Breast epithelium (tissue), 4 donors: ENCODE measurements at regions not wholly inside any gene's neighbourhood (a gene's known extent, or its start where the extent isn't known, plus 50 kb on each side); places are given as distances from the start of the nearest gene placed in this dataset.
"Not testable (repeated sequence)": the region's sequence is repeated elsewhere in the genome, so short reads cannot be mapped to it uniquely, and the experiment has no call there.

Experiments
- DNase-seq, 2 donors: peaks; one replicate each; pipeline ENCODE4 v3.0.0-alpha.2; 2019; ENCODE audit warnings: low spot score in 2 of 2
- H3K27ac ChIP-seq, 2 donors: fragments of 200-600 bp; sonication (generic) in 1 of 2; one replicate each; pipeline ENCODE4 v1.5.1; 2016 to 2019; ENCODE audit warnings: mild to moderate bottlenecking in 1 of 2
- H3K27me3 ChIP-seq, 2 donors: fragments of 200-600 bp; sonication (generic) in 1 of 2; one replicate each; pipeline versions ENCODE4 v1.5.1 to v1.6.0; 2017 to 2019; ENCODE audit warnings: control low read depth in 1 of 2, mild to moderate bottlenecking in 1 of 2
- H3K36me3 ChIP-seq: fragments of 200-600 bp; one replicate; pipeline ENCODE4 v1.5.1; 2019
- H3K4me1 ChIP-seq, 2 donors: fragments of 200-600 bp; sonication (generic); one replicate each; pipeline ENCODE4 v1.5.1; 2016 to 2019; ENCODE audit warnings: control low read depth in 1 of 2
- H3K4me3 ChIP-seq, 3 donors: fragments of 200-600 bp; sonication (generic); 1 replicate in 2 of 3; 2 replicates in 1 of 3; pipeline ENCODE4 v1.5.1; 2016 to 2019; ENCODE audit warnings: mild to moderate bottlenecking in 3 of 3, moderate library complexity in 2 of 3
- H3K9me3 ChIP-seq, 2 donors: fragments of 200-600 bp; sonication (generic) in 1 of 2; one replicate each; pipeline ENCODE4 v1.5.1; 2016 to 2019; ENCODE audit warnings: control low read depth in 1 of 2
- POLR2A ChIP-seq: fragments of 450-650 bp; IDR thresholded peaks from one replicate; pipeline ENCODE4 v1.6.1; 2016; ENCODE audit warnings: antibody characterized with exemption, mild to moderate bottlenecking, moderate library complexity
- POLR2AphosphoS5 ChIP-seq, 3 donors: sonication (generic); formaldehyde crosslinking; IDR thresholded peaks; one replicate each; pipeline ENCODE4 v1.6.1; 2017; ENCODE audit warnings: antibody characterized with exemption in 3 of 3
- intact Hi-C: fragments of 100-400 bp; cut with DNase I; formaldehyde crosslinking; loops from one replicate; pipeline ENCODE4 v1.15.1; 2023; ENCODE audit warnings: low total_unique reads
- TF ChIP-seq, protein P1 (sequence below), 3 donors: fragments of 450-650 bp; IDR thresholded peaks; one replicate each; pipeline ENCODE4 v1.5.1; 2016 to 2017; ENCODE audit warnings: antibody characterized with exemption in 3 of 3, mild to moderate bottlenecking in 3 of 3, moderate library complexity in 3 of 3

DNA sequence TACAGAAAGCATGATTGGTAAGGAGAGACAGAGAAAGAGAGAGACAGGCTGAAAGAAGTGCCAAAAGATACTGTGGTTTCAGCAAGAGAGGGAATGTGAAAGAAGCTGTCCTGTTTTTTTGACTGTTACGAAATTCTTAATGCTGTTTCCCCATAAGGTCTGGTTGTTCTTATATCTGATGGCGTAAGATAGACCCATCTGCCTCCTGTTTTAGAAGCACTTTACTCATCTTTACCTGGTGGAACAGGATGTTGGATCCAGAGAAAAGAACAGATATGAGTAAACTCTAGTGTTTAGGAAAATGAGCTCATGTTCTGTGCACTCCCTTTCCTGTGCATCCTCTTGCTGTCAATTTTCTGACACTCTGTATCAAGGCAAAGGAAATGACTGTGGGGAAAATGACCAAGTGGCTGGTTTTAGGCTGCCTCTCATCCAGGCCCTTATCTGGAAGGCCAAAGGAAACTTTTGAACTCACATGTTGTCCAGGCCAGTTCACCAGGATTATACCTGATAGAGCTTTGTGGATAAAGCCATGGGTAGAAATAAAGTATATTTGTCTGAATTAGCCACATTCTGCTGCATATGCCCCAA is 311.7 kb upstream of the HTR2C start:
- intact Hi-C loops, result no loop called here
- H3K4me1 ChIP-seq, result no peaks in the 10 kb centered on the region
- DNase-seq, result no peak
- H3K9me3 ChIP-seq, result peaks cover 0 to 5% of the 10 kb centered on the region in 2 donors
- no peak overlapping the region for H3K27ac ChIP-seq
- H3K27me3 ChIP-seq, result peaks cover 0 to 16% of the 10 kb centered on the region in 2 donors
- TF ChIP-seq POLR2AphosphoS5 (IDR thresholded peaks at IDR 0.05), result no peak
- no peak for TF ChIP-seq POLR2A
- TF ChIP-seq, protein P1, sequence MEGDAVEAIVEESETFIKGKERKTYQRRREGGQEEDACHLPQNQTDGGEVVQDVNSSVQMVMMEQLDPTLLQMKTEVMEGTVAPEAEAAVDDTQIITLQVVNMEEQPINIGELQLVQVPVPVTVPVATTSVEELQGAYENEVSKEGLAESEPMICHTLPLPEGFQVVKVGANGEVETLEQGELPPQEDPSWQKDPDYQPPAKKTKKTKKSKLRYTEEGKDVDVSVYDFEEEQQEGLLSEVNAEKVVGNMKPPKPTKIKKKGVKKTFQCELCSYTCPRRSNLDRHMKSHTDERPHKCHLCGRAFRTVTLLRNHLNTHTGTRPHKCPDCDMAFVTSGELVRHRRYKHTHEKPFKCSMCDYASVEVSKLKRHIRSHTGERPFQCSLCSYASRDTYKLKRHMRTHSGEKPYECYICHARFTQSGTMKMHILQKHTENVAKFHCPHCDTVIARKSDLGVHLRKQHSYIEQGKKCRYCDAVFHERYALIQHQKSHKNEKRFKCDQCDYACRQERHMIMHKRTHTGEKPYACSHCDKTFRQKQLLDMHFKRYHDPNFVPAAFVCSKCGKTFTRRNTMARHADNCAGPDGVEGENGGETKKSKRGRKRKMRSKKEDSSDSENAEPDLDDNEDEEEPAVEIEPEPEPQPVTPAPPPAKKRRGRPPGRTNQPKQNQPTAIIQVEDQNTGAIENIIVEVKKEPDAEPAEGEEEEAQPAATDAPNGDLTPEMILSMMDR (IDR thresholded peaks at IDR 0.05), result no peak
- no peak overlapping the region for H3K4me3 ChIP-seq
- no peaks in the 10 kb centered on the region for H3K36me3 ChIP-seq

DNA sequence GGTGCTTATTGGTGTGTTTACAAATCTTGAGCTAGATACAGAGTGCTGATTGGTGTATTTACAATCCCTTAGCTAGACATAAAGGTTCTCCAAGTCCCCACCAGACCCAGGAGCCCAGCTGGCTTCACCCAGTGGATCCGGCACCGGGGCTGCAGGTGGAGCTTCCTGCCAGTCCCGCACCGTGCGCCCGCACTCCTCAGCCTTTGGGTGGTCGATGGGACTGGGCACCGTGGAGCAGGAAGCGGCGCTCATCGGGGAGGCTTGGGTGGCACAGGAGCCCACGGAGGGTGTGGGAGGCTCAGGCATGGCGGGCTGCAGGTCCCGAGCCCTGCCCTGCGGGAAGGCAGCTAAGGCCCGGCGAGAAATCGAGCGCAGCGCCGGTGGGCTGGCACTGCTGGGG is 313.5 kb upstream of the HTR2C start:
- H3K4me3 ChIP-seq, H3K9me3 ChIP-seq, H3K36me3 ChIP-seq, intact Hi-C loops, DNase-seq, H3K4me1 ChIP-seq, H3K27ac ChIP-seq: not testable (repeated sequence)
- H3K27me3 ChIP-seq, result peaks cover 0 to 20% of the 10 kb centered on the region in 2 donors

DNA sequence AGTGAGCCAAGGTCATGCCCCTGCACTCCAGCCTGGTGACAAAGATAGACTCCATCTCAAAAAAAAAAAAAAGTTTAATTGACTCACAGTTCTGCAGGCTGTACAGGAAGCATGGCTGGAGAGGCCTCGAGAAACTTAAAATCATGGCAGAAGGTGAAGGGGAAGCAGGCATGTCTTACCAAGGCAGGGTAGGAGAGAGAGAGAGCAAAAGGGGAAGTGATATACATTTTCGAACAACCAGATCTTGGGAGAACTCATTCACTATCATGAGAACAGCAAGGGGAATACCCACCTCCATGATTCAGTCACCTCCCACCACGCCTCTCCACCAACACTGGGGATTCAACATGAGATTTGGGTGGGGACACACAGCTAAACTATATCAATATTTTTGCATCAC is 315.2 kb upstream of the HTR2C start:
- no peaks in the 10 kb centered on the region for H3K36me3 ChIP-seq
- peaks cover 0 to 5% of the 10 kb centered on the region in 2 donors for H3K9me3 ChIP-seq
- peaks cover 0 to 24% of the 10 kb centered on the region in 2 donors for H3K27me3 ChIP-seq
- no peak overlapping the region for H3K4me3 ChIP-seq
- H3K4me1 ChIP-seq, result no peaks in the 10 kb centered on the region
- intact Hi-C loops, result no loop called here
- TF ChIP-seq POLR2A (no peak), POLR2AphosphoS5 (IDR thresholded peaks at IDR 0.05) (no peak)
- TF ChIP-seq, protein P1 (IDR thresholded peaks at IDR 0.05), result no peak
- no peak overlapping the region for H3K27ac ChIP-seq
- no peak for DNase-seq

DNA sequence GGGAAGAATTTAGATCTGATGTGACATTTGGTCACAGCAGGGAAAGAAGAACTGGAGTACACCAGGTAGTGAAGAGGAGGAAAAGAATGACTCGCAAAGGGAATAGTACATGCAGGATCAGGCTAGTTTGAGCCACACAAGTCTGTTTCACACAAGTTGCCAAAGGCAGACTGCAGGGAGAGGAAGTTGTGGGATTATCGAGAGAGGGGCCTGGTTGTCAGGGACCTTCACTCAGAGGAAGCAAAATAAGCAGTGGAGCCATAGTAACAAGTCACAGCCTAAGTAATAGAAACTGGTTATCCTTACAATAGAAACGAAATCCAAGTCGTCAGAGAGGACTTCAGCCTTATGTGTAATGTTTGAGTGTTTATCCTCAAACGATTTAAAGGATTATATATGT is 316.7 kb upstream of the HTR2C start:
- no peaks in the 10 kb centered on the region for H3K36me3 ChIP-seq
- intact Hi-C loops, result no loop called here
- H3K4me1 ChIP-seq, result no peaks in the 10 kb centered on the region
- H3K27me3 ChIP-seq, result peaks cover 0 to 11% of the 10 kb centered on the region in 2 donors
- no peak overlapping the region for H3K27ac ChIP-seq
- peaks cover 0 to 5% of the 10 kb centered on the region in 2 donors for H3K9me3 ChIP-seq
- no peak overlapping the region for H3K4me3 ChIP-seq
- no peak for DNase-seq
- TF ChIP-seq POLR2AphosphoS5 (IDR thresholded peaks at IDR 0.05) (no peak), POLR2A (no peak)
- TF ChIP-seq, protein P1 (IDR thresholded peaks at IDR 0.05), result no peak

DNA sequence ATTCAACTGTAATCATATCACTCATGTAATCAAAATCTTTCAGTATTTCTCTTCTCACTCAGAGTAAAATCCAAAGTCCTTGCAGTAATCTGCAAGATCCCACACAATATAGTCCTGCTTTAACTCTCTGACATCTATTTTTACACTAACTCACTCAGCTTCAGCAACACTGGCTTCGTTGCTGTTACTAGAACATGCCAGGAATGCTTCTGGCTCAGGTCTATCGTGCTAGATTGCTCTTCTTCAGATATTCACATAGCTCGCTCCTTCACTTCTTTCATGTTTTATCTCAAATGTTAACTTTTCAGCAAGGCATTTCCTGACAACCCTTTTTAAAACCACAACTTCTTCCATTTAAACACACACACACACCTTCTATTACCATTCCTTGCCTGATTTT is 331.7 kb upstream of the HTR2C start:
- Histone ChIP-seq H3K4me3 (no peak overlapping the region), H3K36me3 (no peaks in the 10 kb centered on the region), H3K4me1 (no peaks in the 10 kb centered on the region), H3K27me3 (peaks cover 0 to 28% of the 10 kb centered on the region in 2 donors), H3K9me3 (no peaks in the 10 kb centered on the region), H3K27ac (no peak overlapping the region)
- TF ChIP-seq, protein P1 (IDR thresholded peaks at IDR 0.05), result no peak
- no peak for TF ChIP-seq POLR2AphosphoS5 (IDR thresholded peaks at IDR 0.05)
- no peak for TF ChIP-seq POLR2A
- DNase-seq, result no peak
- intact Hi-C loops, result loop anchor here (5.0 kb wide), 1 partner anchor 290 kb away; no protein-coding TSS in a partner anchor
